Tibial nerve (tissue), 4 donors: ENCODE measurements at regions not wholly inside any gene's neighbourhood (a gene's known extent, or its start where the extent isn't known, plus 50 kb on each side); places are given as distances from the start of the nearest gene placed in this dataset.

ENCODE experiments used
- DNase-seq, 2 donors: peaks; one replicate each; pipeline ENCODE4 v3.0.0-alpha.2; 2019; ENCODE audit warnings: low spot score in 2 of 2
- H3K27ac ChIP-seq, 4 donors: fragments of 200-600 bp; sonication (generic) in 3 of 4; one replicate each; pipeline ENCODE4 v1.5.1; 2017 to 2019; ENCODE audit warnings: mild to moderate bottlenecking in 1 of 4
- H3K27me3 ChIP-seq, 2 donors: fragments of 200-600 bp; sonication (generic) in 1 of 2; one replicate each; pipeline versions ENCODE4 v1.5.1 to v1.6.0; 2017 to 2019
- H3K36me3 ChIP-seq, 3 donors: fragments of 200-600 bp; sonication (generic); one replicate each; pipeline ENCODE4 v1.5.1; 2018 to 2019
- H3K4me1 ChIP-seq, 4 donors: fragments of 200-600 bp; sonication (generic) in 3 of 4; one replicate each; pipeline ENCODE4 v1.5.1; 2017 to 2019
- H3K4me3 ChIP-seq, 4 donors: fragments of 200-600 bp; sonication (generic) in 3 of 4; one replicate each; pipeline ENCODE4 v1.5.1; 2017 to 2019; ENCODE audit warnings: mild to moderate bottlenecking in 1 of 4, moderate library complexity in 1 of 4
- H3K9me3 ChIP-seq, 4 donors: fragments of 200-600 bp; sonication (generic) in 3 of 4; one replicate each; pipeline ENCODE4 v1.5.1; 2017 to 2019
- EP300 ChIP-seq, 2 donors: sonication (generic); formaldehyde crosslinking; IDR thresholded peaks; one replicate each; pipeline ENCODE4 v1.6.1; 2017; ENCODE audit warnings: antibody characterized with exemption in 2 of 2, mild to moderate bottlenecking in 1 of 2
- POLR2A ChIP-seq, 2 donors: fragments of 450-650 bp; IDR thresholded peaks; one replicate each; pipeline ENCODE4 v1.6.1; 2017; ENCODE audit warnings: antibody characterized with exemption in 2 of 2, mild to moderate bottlenecking in 2 of 2, moderate library complexity in 2 of 2
- WGBS, 2 donors: methylation state at CpG; one replicate each; pipeline ENCODE4 v1.1.5; 2018; 5-methylcytosine and 5-hydroxymethylcytosine counted together
- TF ChIP-seq, protein P1 (sequence below), 5 experiments: fragments of 200-600 bp in 3 of 5; fragments of 450-650 bp in 2 of 5; sonication (generic) in 3 of 5; IDR thresholded peaks; one replicate each; pipeline ENCODE4 v1.5.1; 2016 to 2019; ENCODE audit warnings: antibody characterized with exemption in 5 of 5, mild to moderate bottlenecking in 3 of 5, moderate library complexity in 2 of 5

- DNase-seq = no peak
- Histone ChIP-seq H3K4me3 (no peak overlapping the region), H3K27ac (no peak overlapping the region), H3K4me1 (peaks cover 0 to 21% (median 0%) of the 10 kb centered on the region in 4 donors), H3K36me3 (no peaks in the 10 kb centered on the region), H3K9me3 (no peaks in the 10 kb centered on the region), H3K27me3 (no peaks in the 10 kb centered on the region)
- TF ChIP-seq POLR2A (IDR thresholded peaks at IDR 0.05) (no peak), EP300 (IDR thresholded peaks at IDR 0.05) (no peak)
- TF ChIP-seq, protein P1, sequence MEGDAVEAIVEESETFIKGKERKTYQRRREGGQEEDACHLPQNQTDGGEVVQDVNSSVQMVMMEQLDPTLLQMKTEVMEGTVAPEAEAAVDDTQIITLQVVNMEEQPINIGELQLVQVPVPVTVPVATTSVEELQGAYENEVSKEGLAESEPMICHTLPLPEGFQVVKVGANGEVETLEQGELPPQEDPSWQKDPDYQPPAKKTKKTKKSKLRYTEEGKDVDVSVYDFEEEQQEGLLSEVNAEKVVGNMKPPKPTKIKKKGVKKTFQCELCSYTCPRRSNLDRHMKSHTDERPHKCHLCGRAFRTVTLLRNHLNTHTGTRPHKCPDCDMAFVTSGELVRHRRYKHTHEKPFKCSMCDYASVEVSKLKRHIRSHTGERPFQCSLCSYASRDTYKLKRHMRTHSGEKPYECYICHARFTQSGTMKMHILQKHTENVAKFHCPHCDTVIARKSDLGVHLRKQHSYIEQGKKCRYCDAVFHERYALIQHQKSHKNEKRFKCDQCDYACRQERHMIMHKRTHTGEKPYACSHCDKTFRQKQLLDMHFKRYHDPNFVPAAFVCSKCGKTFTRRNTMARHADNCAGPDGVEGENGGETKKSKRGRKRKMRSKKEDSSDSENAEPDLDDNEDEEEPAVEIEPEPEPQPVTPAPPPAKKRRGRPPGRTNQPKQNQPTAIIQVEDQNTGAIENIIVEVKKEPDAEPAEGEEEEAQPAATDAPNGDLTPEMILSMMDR (IDR thresholded peaks at IDR 0.05) = no peak
- WGBS, 2 donors = 66 to 73% methylated on average over 1 of the region's 1 CpG
Measured at GRCh38 chr3:117128872-117129271, 419.3 kb downstream of the TUSC7 start.

DNA sequence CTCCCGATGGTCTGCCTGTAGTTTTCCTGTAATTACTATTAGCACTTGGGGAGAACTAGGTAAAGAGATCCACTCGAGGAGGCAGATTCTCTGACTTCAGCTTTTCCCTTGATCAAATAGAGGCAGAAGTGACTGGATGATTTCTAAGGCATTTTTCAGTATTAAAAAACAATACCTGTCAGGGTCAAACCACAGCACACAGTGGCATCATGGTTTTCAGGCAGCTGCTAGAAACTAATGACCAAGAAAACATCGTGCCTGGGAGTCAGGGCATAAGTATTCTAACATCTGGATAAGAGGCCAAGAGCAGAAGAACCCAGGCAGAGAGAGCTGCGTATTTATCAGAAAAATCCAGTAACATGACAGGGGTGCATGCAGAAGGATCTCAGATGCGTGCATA, 419.9 kb downstream of the TUSC7 start:
- DNase-seq = no peak
- WGBS, 2 donors = 54 to 62% methylated on average over 5 of the region's 5 CpGs
- H3K4me1 ChIP-seq = peaks cover 0 to 21% (median 0%) of the 10 kb centered on the region in 4 donors

GRCh38 chr3:117130222-117130621, 420.6 kb downstream of the TUSC7 start:
- Histone ChIP-seq H3K27ac (no peak overlapping the region), H3K27me3 (no peaks in the 10 kb centered on the region), H3K4me3 (no peak overlapping the region), H3K4me1 (peaks cover 0 to 21% (median 0%) of the 10 kb centered on the region in 4 donors), H3K36me3 (no peaks in the 10 kb centered on the region), H3K9me3 (no peaks in the 10 kb centered on the region)
- DNase-seq = no peak
- TF ChIP-seq, protein P1 (IDR thresholded peaks at IDR 0.05) = no peak
- TF ChIP-seq EP300 (IDR thresholded peaks at IDR 0.05) (no peak), POLR2A (IDR thresholded peaks at IDR 0.05) (no peak)
- 0% methylated on average over 1 of the region's 1 CpG for WGBS, 2 donors

More for the DNA sequence above, 419.9 kb downstream of the TUSC7 start:
- Histone ChIP-seq H3K36me3 (no peaks in the 10 kb centered on the region), H3K4me3 (no peak overlapping the region), H3K27me3 (no peaks in the 10 kb centered on the region), H3K9me3 (no peaks in the 10 kb centered on the region), H3K27ac (no peak overlapping the region)
- TF ChIP-seq POLR2A (IDR thresholded peaks at IDR 0.05) = no peak
- no peak for TF ChIP-seq EP300 (IDR thresholded peaks at IDR 0.05)
- TF ChIP-seq, protein P1 (IDR thresholded peaks at IDR 0.05) = no peak

DNA sequence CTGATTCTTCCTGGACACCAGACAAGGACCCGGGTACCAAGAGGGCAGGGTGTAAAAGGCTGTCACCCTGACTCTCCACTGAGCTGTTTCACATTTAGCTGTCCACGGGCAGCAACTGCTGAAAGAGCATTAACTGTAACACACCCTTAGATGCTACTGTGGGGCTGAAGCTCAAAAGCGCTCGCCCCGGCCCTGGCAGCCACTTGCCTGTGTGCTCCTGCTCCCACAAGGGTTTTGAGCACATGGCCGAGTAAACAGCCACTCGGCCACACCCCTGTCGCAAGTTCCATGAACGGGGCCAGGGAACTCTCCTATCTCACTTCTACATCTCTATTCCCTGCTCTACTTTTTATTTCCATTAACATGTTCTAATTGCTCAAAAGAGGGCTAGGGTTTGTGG, 421.7 kb downstream of the TUSC7 start:
- 57 to 59% methylated on average over 9 of the region's 9 CpGs for WGBS, 2 donors
- Histone ChIP-seq H3K4me1 (peaks cover 0 to 24% (median 0%) of the 10 kb centered on the region in 4 donors), H3K9me3 (no peaks in the 10 kb centered on the region), H3K4me3 (no peak overlapping the region), H3K36me3 (no peaks in the 10 kb centered on the region), H3K27me3 (no peaks in the 10 kb centered on the region), H3K27ac (no peak overlapping the region)
- no peak for DNase-seq
- TF ChIP-seq, protein P1 (IDR thresholded peaks at IDR 0.05) = no peak
- no peak for TF ChIP-seq EP300 (IDR thresholded peaks at IDR 0.05)
- no peak for TF ChIP-seq POLR2A (IDR thresholded peaks at IDR 0.05)

DNA sequence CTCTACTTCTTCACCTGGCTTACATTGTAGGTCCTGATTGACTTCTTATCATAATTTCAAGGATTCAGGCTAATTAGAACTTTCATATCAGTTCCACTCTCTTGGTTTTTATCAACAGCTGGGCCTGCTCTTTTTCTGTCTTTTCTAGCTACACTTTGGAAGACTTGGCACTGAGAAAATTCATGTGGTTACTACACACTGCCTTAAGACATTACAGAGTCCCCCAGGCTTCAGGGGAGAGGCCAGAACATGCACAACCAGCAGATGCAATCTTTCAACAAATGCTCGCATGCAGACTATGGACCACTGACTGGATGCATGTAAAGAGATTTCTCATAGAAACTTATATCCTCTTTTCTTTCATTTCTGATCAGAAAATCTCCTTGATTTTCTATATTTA, 423.5 kb downstream of the TUSC7 start:
- Histone ChIP-seq H3K27ac (no peak overlapping the region), H3K27me3 (no peaks in the 10 kb centered on the region), H3K4me3 (no peak overlapping the region), H3K36me3 (no peaks in the 10 kb centered on the region), H3K9me3 (no peaks in the 10 kb centered on the region), H3K4me1 (peaks cover 0 to 27% (median 0%) of the 10 kb centered on the region in 4 donors)
- DNase-seq = no peak
- TF ChIP-seq POLR2A (IDR thresholded peaks at IDR 0.05) = no peak
- no peak for TF ChIP-seq EP300 (IDR thresholded peaks at IDR 0.05)
- TF ChIP-seq, protein P1 (IDR thresholded peaks at IDR 0.05) = no peak
- WGBS, 2 donors = 86 to 87% methylated on average over 1 of the region's 1 CpG
